K562 (cell line): ENCODE measurements at regions not wholly inside any gene's neighbourhood (a gene's known extent, or its start where the extent isn't known, plus 50 kb on each side); places are given as distances from the start of the nearest gene placed in this dataset.

Source experiments
- ATAC-seq: fragments of 200-7000 bp; cut with Tn5 transposase; 3 replicates; pipeline ENCODE4 v1.9.1; 2020; ENCODE audit warnings: moderate library complexity
- BruUV-seq: library from RNA; stranded (reverse); fragments of 400-500 nt; replicated peaks from 2 replicates; lab custom pipeline; 2021; lab: Mats Ljungman, UMichigan
- CTCF ChIA-PET: fragments of 300-600 bp; formaldehyde crosslinking; extraction: SDS; loops from one replicate; lab custom pipeline; 2021; ENCODE audit warnings: low intra/inter-chr PET ratio; lab: Yijun Ruan, JAX
- POLR2A ChIA-PET: fragments of 300-600, 350-650 bp; sonication (Branson Sonifier 250); formaldehyde crosslinking; extraction: SDS; loops from one replicate; lab custom pipeline; 2021; ENCODE audit warnings: antibody characterized with exemption, inconsistent platforms; lab: Yijun Ruan, JAX
- DNase-seq, 4 experiments: peaks; one replicate each; pipeline versions ENCODE4 v3.0.0 to v3.0.0-alpha.2; 2011 to 2018; ENCODE audit warnings: low spot score in 3 of 4, mixed read lengths in 3 of 4; ENCODE audit errors: extremely low read depth in 1 of 4
- FAIRE-seq: peaks from 2 replicates; lab custom pipeline; 2011; peaks lifted over from hg19 to GRCh38; lab: Jason Lieb, UNC
- H2AFZ ChIP-seq: 2 replicates; pipeline ENCODE4 v1.6.0; 2011; ENCODE audit warnings: low read depth, low read length, control low read depth, inconsistent platforms
- H3K27ac ChIP-seq: fragments of 200-600 bp; 3 replicates; pipeline ENCODE4 v1.8.0; 2011; ENCODE audit warnings: low read depth, mild to moderate bottlenecking, control low read depth, inconsistent platforms, low read length, moderate library complexity, mixed read lengths; ENCODE audit errors: extremely low read depth
- H3K27me3 ChIP-seq, 2 experiments: fragments of 300-600 bp in 1 of 2; 2 replicates in 1 of 2; 3 replicates in 1 of 2; pipeline versions ENCODE4 v1.6.0 to v1.8.0; 2011; ENCODE audit warnings: inconsistent platforms in 2 of 2, low read length in 2 of 2, mild to moderate bottlenecking in 1 of 2, mixed read lengths in 1 of 2, moderate library complexity in 1 of 2; ENCODE audit not compliant: control insufficient read depth in 2 of 2, insufficient read depth in 2 of 2
- H3K36me3 ChIP-seq: fragments of 300-600 bp; 3 replicates; pipeline ENCODE4 v1.8.0; 2011; ENCODE audit warnings: mild to moderate bottlenecking, low read length, inconsistent platforms; ENCODE audit not compliant: control insufficient read depth, insufficient read depth
- H3K4me1 ChIP-seq, 2 experiments: fragments of 200-600 bp in 1 of 2; replicated peaks in 1 of 2; 2 replicates in 1 of 2; 3 replicates in 1 of 2; pipeline versions ENCODE4 v1.5.1 to v1.8.0; 2011; ENCODE audit warnings: inconsistent platforms in 2 of 2, low read length in 2 of 2, mild to moderate bottlenecking in 1 of 2, mixed read lengths in 1 of 2, moderate library complexity in 1 of 2; ENCODE audit not compliant: control insufficient read depth in 2 of 2, insufficient read depth in 2 of 2
- H3K4me2 ChIP-seq: 2 replicates; pipeline ENCODE4 v1.6.1; 2011; ENCODE audit warnings: low read length, control low read depth, inconsistent platforms, mixed read lengths; ENCODE audit not compliant: insufficient read depth
- H3K4me3 ChIP-seq: fragments of 200-600 bp; sonication (generic), shearing (Covaris generic); 2 replicates; pipeline ENCODE4 v1.5.1; 2016; ENCODE audit warnings: control low read depth, inconsistent platforms
- H3K79me2 ChIP-seq: fragments of 200-600 bp; 3 replicates; pipeline ENCODE4 v1.8.0; 2011; ENCODE audit warnings: low read length, inconsistent platforms; ENCODE audit not compliant: control insufficient read depth, insufficient read depth
- H3K9ac ChIP-seq, 2 experiments: 2 replicates each; pipeline versions ENCODE4 v1.6.0 to v1.6.1; 2011; ENCODE audit warnings: low read depth in 2 of 2, low read length in 2 of 2, control low read depth in 1 of 2, inconsistent platforms in 1 of 2, mild to moderate bottlenecking in 1 of 2, mixed read lengths in 1 of 2; ENCODE audit not compliant: insufficient read depth in 1 of 2
- H3K9me1 ChIP-seq: one replicate; pipeline ENCODE4 v1.6.0; 2011; ENCODE audit warnings: inconsistent platforms, mild to moderate bottlenecking, low read length, moderate library complexity; ENCODE audit not compliant: control insufficient read depth, insufficient read depth
- H3K9me3 ChIP-seq: replicated peaks from 2 replicates; pipeline ENCODE4 v1.5.1; 2011; ENCODE audit warnings: low read depth, low read length, inconsistent platforms; ENCODE audit not compliant: control insufficient read depth, insufficient read depth
- H4K20me1 ChIP-seq: replicated peaks from 2 replicates; pipeline ENCODE4 v1.6.1; 2011; ENCODE audit warnings: low read length, inconsistent platforms, mixed read lengths; ENCODE audit not compliant: control insufficient read depth, insufficient read depth
- DNMT1 ChIP-seq: fragments of 450-650 bp; IDR thresholded peaks from 2 replicates; pipeline ENCODE4 v1.6.1; 2016; ENCODE audit warnings: antibody characterized with exemption, mild to moderate bottlenecking
- FOXA3 ChIP-seq, 2 experiments: fragments of 450-650 bp in 1 of 2; sonication (generic) in 1 of 2; formaldehyde crosslinking; IDR thresholded peaks in 1 of 2; conservative IDR thresholded peaks in 1 of 2; 2 replicates each; pipeline versions ENCODE4 v1.4.0 to v1.8.0; 2020 to 2022; ENCODE audit warnings: mild to moderate bottlenecking in 2 of 2, missing genetic modification reagents in 1 of 2
- FOXJ3 ChIP-seq: sonication (generic); formaldehyde crosslinking; IDR thresholded peaks from 2 replicates; pipeline ENCODE4 v1.4.0; 2020; ENCODE audit warnings: mild to moderate bottlenecking, missing genetic modification reagents
- HDAC3 ChIP-seq: fragments of 450-650 bp; IDR thresholded peaks from 2 replicates; pipeline ENCODE4 v1.6.1; 2018; ENCODE audit warnings: borderline replicate concordance, mild to moderate bottlenecking, moderate library complexity; ENCODE audit not compliant: partially characterized antibody
- SIN3A ChIP-seq, 2 experiments: fragments of 150-350 bp in 1 of 2; IDR thresholded peaks; 2 replicates each; pipeline ENCODE4 v1.6.1; 2011 to 2016; ENCODE audit warnings: borderline replicate concordance in 2 of 2, low read depth in 2 of 2, low read length in 2 of 2, mild to moderate bottlenecking in 2 of 2, moderate library complexity in 2 of 2; ENCODE audit not compliant: control insufficient read depth in 1 of 2
- ZNF239 ChIP-seq: fragments of 250-450 bp; sonication (Bioruptor Pico); IDR thresholded peaks from 2 replicates; pipeline ENCODE4 v1.4.0; 2020; ENCODE audit warnings: mild to moderate bottlenecking
- ZNF354B ChIP-seq: fragments of 250-450 bp; sonication (Bioruptor Pico); IDR thresholded peaks from 2 replicates; pipeline ENCODE4 v1.4.0; 2020
- ZNF444 ChIP-seq: fragments of 250-450 bp; sonication (Bioruptor Pico); IDR thresholded peaks from 2 replicates; pipeline ENCODE4 v1.4.0; 2020; ENCODE audit warnings: mild to moderate bottlenecking, moderate library complexity
- ZNF507 ChIP-seq: conservative IDR thresholded peaks from 2 replicates; pipeline ENCODE4 v1.6.1; 2017; ENCODE audit warnings: missing genetic modification characterization, missing compliant biosample characterization
- WGBS: fragments of 100-300 bp; shearing (Covaris generic); methylation state at CpG from one replicate; pipeline ENCODE4 v1.1.6; 2016; ENCODE audit warnings: low coverage, mixed read lengths; ENCODE audit not compliant: insufficient coverage; ENCODE audit errors: missing lambda C conversion rate; 5-methylcytosine and 5-hydroxymethylcytosine counted together
- in situ Hi-C: fragments of 300-500 bp; cut with MboI; formaldehyde crosslinking; loops from 4 replicates; pipeline ENCODE4 v1.15.0; 2018; ENCODE audit warnings: inconsistent platforms, mixed read lengths
- intact Hi-C: fragments of 100-400 bp; cut with micrococcal nuclease; formaldehyde crosslinking; loops from 2 replicates; pipeline ENCODE4 v1.14.2; 2022
- TF ChIP-seq, protein P1 (sequence below): fragments of 250-450 bp; sonication (Bioruptor Pico); IDR thresholded peaks from 2 replicates; pipeline ENCODE4 v1.5.0; 2020; ENCODE audit warnings: mild to moderate bottlenecking, borderline replicate concordance
- TF ChIP-seq, protein P2 (sequence below): IDR thresholded peaks from 2 replicates; pipeline ENCODE4 v1.6.1; 2011; ENCODE audit warnings: borderline replicate concordance, low read depth, mild to moderate bottlenecking, moderate library complexity, low read length; ENCODE audit not compliant: insufficient read depth, poor library complexity, severe bottlenecking

DNA sequence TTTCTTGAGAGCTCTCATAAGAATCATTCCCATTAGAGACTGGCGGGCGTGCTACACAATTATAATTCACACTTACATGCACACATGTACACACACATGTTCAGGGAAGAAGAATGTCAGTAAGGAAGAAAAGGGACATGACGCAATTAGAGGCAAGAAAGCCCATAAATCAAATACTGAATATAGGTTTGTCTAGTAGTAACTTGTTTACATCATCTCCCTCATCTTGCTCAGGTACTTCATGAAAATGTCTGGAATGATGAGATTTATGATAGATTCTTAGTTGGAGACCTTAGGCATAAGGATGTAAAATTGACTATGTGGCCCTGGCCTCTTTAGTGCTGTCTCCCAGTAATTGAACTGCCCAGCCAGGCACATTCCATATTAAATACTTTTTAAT lies 628.0 kb upstream of the PCDH20 start:
- in situ Hi-C loops = no loop called here
- H3K9ac ChIP-seq = no peak overlapping the region
- 0% methylated on average over 3 of the region's 3 CpGs for WGBS
- H3K36me3 ChIP-seq = no peaks in the 10 kb centered on the region
- H3K9me3 ChIP-seq = no peaks in the 10 kb centered on the region
- no peaks in the 10 kb centered on the region for H3K79me2 ChIP-seq
- ATAC-seq (no peak), FAIRE-seq (no peak), DNase-seq (no peak)
- H3K27ac ChIP-seq = no peak overlapping the region
- no peaks in the 10 kb centered on the region for H3K9me1 ChIP-seq
- no peak overlapping the region for H3K4me3 ChIP-seq
- H3K27me3 ChIP-seq = no peaks in the 10 kb centered on the region
- H3K4me2 ChIP-seq = no peak overlapping the region
- intact Hi-C loops = no loop called here
- CTCF ChIA-PET = no interaction called here
- no peaks in the 10 kb centered on the region for H3K4me1 ChIP-seq
- no TSS peak for BruUV-seq
- H4K20me1 ChIP-seq = no peaks in the 10 kb centered on the region
- POLR2A ChIA-PET = no interaction called here
- H2AFZ ChIP-seq = no peak overlapping the region
- no peak for TF ChIP-seq DNMT1
- no peak for TF ChIP-seq FOXA3 (CRISPR knock-in tag; conservative IDR thresholded peaks at IDR 0.05 in 1 of 2, IDR thresholded peaks at IDR 0.05 in 1 of 2)
- no peak for TF ChIP-seq SIN3A (IDR thresholded peaks at IDR 0.05; ENCODE audit: borderline replicate concordance in 2 of 2, control insufficient read depth in 1 of 2, low read depth in 2 of 2, low read length in 2 of 2)
- TF ChIP-seq, protein P1, sequence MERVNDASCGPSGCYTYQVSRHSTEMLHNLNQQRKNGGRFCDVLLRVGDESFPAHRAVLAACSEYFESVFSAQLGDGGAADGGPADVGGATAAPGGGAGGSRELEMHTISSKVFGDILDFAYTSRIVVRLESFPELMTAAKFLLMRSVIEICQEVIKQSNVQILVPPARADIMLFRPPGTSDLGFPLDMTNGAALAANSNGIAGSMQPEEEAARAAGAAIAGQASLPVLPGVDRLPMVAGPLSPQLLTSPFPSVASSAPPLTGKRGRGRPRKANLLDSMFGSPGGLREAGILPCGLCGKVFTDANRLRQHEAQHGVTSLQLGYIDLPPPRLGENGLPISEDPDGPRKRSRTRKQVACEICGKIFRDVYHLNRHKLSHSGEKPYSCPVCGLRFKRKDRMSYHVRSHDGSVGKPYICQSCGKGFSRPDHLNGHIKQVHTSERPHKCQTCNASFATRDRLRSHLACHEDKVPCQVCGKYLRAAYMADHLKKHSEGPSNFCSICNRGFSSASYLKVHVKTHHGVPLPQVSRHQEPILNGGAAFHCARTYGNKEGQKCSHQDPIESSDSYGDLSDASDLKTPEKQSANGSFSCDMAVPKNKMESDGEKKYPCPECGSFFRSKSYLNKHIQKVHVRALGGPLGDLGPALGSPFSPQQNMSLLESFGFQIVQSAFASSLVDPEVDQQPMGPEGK (CRISPR knock-in tag) = no peak
- TF ChIP-seq, protein P2, sequence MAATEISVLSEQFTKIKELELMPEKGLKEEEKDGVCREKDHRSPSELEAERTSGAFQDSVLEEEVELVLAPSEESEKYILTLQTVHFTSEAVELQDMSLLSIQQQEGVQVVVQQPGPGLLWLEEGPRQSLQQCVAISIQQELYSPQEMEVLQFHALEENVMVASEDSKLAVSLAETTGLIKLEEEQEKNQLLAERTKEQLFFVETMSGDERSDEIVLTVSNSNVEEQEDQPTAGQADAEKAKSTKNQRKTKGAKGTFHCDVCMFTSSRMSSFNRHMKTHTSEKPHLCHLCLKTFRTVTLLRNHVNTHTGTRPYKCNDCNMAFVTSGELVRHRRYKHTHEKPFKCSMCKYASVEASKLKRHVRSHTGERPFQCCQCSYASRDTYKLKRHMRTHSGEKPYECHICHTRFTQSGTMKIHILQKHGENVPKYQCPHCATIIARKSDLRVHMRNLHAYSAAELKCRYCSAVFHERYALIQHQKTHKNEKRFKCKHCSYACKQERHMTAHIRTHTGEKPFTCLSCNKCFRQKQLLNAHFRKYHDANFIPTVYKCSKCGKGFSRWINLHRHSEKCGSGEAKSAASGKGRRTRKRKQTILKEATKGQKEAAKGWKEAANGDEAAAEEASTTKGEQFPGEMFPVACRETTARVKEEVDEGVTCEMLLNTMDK = no peak
- TF ChIP-seq ZNF444 (CRISPR knock-in tag) = no peak
- TF ChIP-seq ZNF354B (CRISPR knock-in tag) = no peak
- no peak for TF ChIP-seq ZNF239 (CRISPR knock-in tag)
- TF ChIP-seq HDAC3 = no peak
- no peak for TF ChIP-seq ZNF507 (tag)
- TF ChIP-seq FOXJ3 (CRISPR knock-in tag) = no peak
